HCT116 (cell line): ENCODE measurements at regions not wholly inside any gene's neighbourhood (a gene's known extent, or its start where the extent isn't known, plus 50 kb on each side); places are given as distances from the start of the nearest gene placed in this dataset.

Experiments
- ATAC-seq: fragments of 200-7000 bp; cut with Tn5 transposase; 2 replicates; pipeline ENCODE4 v1.9.1; 2020; ENCODE audit warnings: mild to moderate bottlenecking, moderate library complexity
- BruUV-seq: library from RNA; stranded (reverse); fragments of 400-500 nt; replicated peaks from 2 replicates; lab custom pipeline; 2021; lab: Mats Ljungman, UMichigan
- CTCF ChIA-PET: fragments of 300-600 bp; sonication (Branson Sonifier 250); formaldehyde crosslinking; loops from one replicate; lab custom pipeline; 2021; ENCODE audit warnings: antibody characterized with exemption; lab: Charles Lee
- POLR2A ChIA-PET: fragments of 300-600, 350-600 bp; sonication (Branson Sonifier 250); formaldehyde crosslinking; loops from one replicate; lab custom pipeline; 2021; ENCODE audit warnings: antibody characterized with exemption; lab: Charles Lee
- RAD21 ChIA-PET, 2 experiments: fragments of 300-600 bp; sonication (Branson Sonifier 250); formaldehyde crosslinking; loops; one replicate each; lab custom pipeline; 2023; ENCODE audit warnings: low total read pairs in 2 of 2; ENCODE audit not compliant: uncharacterized antibody in 2 of 2, unreplicated experiment in 2 of 2, low non-redundant PET in 1 of 2; lab: Charles Lee
- DNase-seq: peaks from one replicate; pipeline ENCODE4 v3.0.0-alpha.2; 2010; ENCODE audit warnings: low read depth, low spot score
- H2AFZ ChIP-seq: fragments of 200-600 bp; shearing (Covaris generic), sonication (generic); 2 replicates; pipeline ENCODE4 v1.6.1; 2017; ENCODE audit warnings: low read depth, mixed run types, mixed read lengths, antibody characterized with exemption, low read length; ENCODE audit not compliant: poor library complexity, severe bottlenecking
- H3K27ac ChIP-seq: 2 replicates; pipeline ENCODE4 v1.5.1; 2012; ENCODE audit warnings: low read depth, low read length
- H3K27me3 ChIP-seq: fragments of 200-600 bp; sonication (generic); 2 replicates; pipeline ENCODE4 v1.6.1; 2016; ENCODE audit warnings: mixed run types, low read length, mixed read lengths; ENCODE audit not compliant: insufficient read depth
- H3K36me3 ChIP-seq, 2 experiments: fragments of 200-500 bp in 1 of 2; fragments of 200-600 bp in 1 of 2; sonication (Bioruptor generic) in 1 of 2; sonication (generic) in 1 of 2; 2 replicates each; pipeline versions ENCODE4 v1.5.1 to v1.6.1; 2014 to 2016; ENCODE audit warnings: low read length in 2 of 2, inconsistent platforms in 1 of 2, mixed read lengths in 1 of 2, mixed run types in 1 of 2; ENCODE audit not compliant: insufficient read depth in 2 of 2, control insufficient read depth in 1 of 2
- H3K4me1 ChIP-seq, 2 experiments: fragments of 200-600 bp in 1 of 2; sonication (generic) in 1 of 2; 2 replicates each; pipeline versions ENCODE4 v1.5.1 to v1.6.1; 2012 to 2017; ENCODE audit warnings: low read length in 2 of 2, inconsistent platforms in 1 of 2, mild to moderate bottlenecking in 1 of 2, mixed read lengths in 1 of 2, mixed run types in 1 of 2, moderate library complexity in 1 of 2; ENCODE audit not compliant: insufficient read depth in 2 of 2, control insufficient read depth in 1 of 2
- H3K4me2 ChIP-seq: fragments of 200-600 bp; sonication (generic); 2 replicates; pipeline ENCODE4 v1.6.1; 2017; ENCODE audit warnings: mixed run types, low read length, mixed read lengths
- H3K4me3 ChIP-seq, 2 experiments: fragments of 200-600 bp in 1 of 2; sonication (generic) in 1 of 2; replicated peaks in 1 of 2; 2 replicates each; pipeline ENCODE4 v1.5.1; 2011 to 2016; ENCODE audit warnings: low read length in 2 of 2, control low read depth in 1 of 2, low read depth in 1 of 2, mild to moderate bottlenecking in 1 of 2, mixed read lengths in 1 of 2, mixed run types in 1 of 2
- H3K79me2 ChIP-seq: fragments of 200-600 bp; sonication (generic); 2 replicates; pipeline ENCODE4 v1.6.1; 2017; ENCODE audit warnings: mild to moderate bottlenecking, mixed run types, low read length, moderate library complexity, mixed read lengths; ENCODE audit not compliant: insufficient read depth
- H3K9ac ChIP-seq: fragments of 200-600 bp; sonication (generic); 2 replicates; pipeline ENCODE4 v1.6.1; 2016; ENCODE audit warnings: low read length, mixed read lengths
- H3K9me2 ChIP-seq: fragments of 200-600 bp; sonication (generic), shearing (Covaris generic); 2 replicates; pipeline ENCODE4 v1.6.1; 2017; ENCODE audit warnings: mixed run types, mild to moderate bottlenecking, moderate library complexity; ENCODE audit not compliant: insufficient read depth
- H3K9me3 ChIP-seq, 2 experiments: fragments of 200-500 bp in 1 of 2; fragments of 200-600 bp in 1 of 2; sonication (Bioruptor generic) in 1 of 2; sonication (generic) in 1 of 2; 2 replicates each; pipeline ENCODE4 v1.6.1; 2014 to 2017; ENCODE audit warnings: low read length in 2 of 2, mixed read lengths in 2 of 2, inconsistent platforms in 1 of 2, low read depth in 1 of 2, mild to moderate bottlenecking in 1 of 2, mixed run types in 1 of 2, moderate library complexity in 1 of 2; ENCODE audit not compliant: control insufficient read depth in 1 of 2, insufficient read depth in 1 of 2
- H4K20me1 ChIP-seq: fragments of 200-600 bp; sonication (generic), shearing (Covaris generic); 2 replicates; pipeline ENCODE4 v1.6.1; 2017; ENCODE audit warnings: mixed run types, mild to moderate bottlenecking, moderate library complexity; ENCODE audit not compliant: insufficient read depth
- CEBPB ChIP-seq: IDR thresholded peaks from 2 replicates; pipeline ENCODE4 v1.6.1; 2012; ENCODE audit warnings: low read depth
- EGR1 ChIP-seq: IDR thresholded peaks from 2 replicates; pipeline ENCODE4 v1.6.1; 2012; ENCODE audit warnings: low read depth
- ELF1 ChIP-seq: IDR thresholded peaks from 2 replicates; pipeline ENCODE4 v1.6.1; 2012; ENCODE audit warnings: low read depth, borderline replicate concordance
- EZH2 ChIP-seq: fragments of 200-600 bp; sonication (generic); IDR thresholded peaks from 2 replicates; pipeline ENCODE4 v1.6.1; 2017; ENCODE audit warnings: antibody characterized with exemption, mixed run types
- EZH2phosphoT487 ChIP-seq: fragments of 200-600 bp; IDR thresholded peaks from 2 replicates; pipeline ENCODE4 v1.6.1; 2018; ENCODE audit warnings: antibody characterized with exemption, borderline replicate concordance
- JUND ChIP-seq: IDR thresholded peaks from 2 replicates; pipeline ENCODE4 v1.6.1; 2012
- POLR2A ChIP-seq: IDR thresholded peaks from 2 replicates; pipeline ENCODE4 v1.7.0; 2011; ENCODE audit warnings: borderline replicate concordance; ENCODE audit not compliant: insufficient read depth, insufficient read length; ENCODE audit errors: extremely low read depth
- POLR2AphosphoS5 ChIP-seq: IDR thresholded peaks from 2 replicates; pipeline ENCODE4 v1.6.1; 2011; ENCODE audit warnings: mild to moderate bottlenecking, low read depth, low read length, moderate library complexity
- RAD21 ChIP-seq: IDR thresholded peaks from 2 replicates; pipeline ENCODE4 v1.6.1; 2012; ENCODE audit warnings: low read depth, mild to moderate bottlenecking
- SIN3A ChIP-seq: IDR thresholded peaks from 2 replicates; pipeline ENCODE4 v1.6.1; 2012; ENCODE audit warnings: low read depth
- SP1 ChIP-seq: IDR thresholded peaks from 2 replicates; pipeline ENCODE4 v1.6.1; 2012; ENCODE audit warnings: low read depth
- SRF ChIP-seq: IDR thresholded peaks from 2 replicates; pipeline ENCODE4 v1.6.1; 2012; ENCODE audit warnings: low read depth
- TCF7L2 ChIP-seq: IDR thresholded peaks from 2 replicates; pipeline ENCODE4 v1.7.0; 2011; ENCODE audit warnings: borderline replicate concordance, inconsistent platforms; ENCODE audit not compliant: insufficient read depth, insufficient read length; ENCODE audit errors: extremely low read depth
- ZFX ChIP-seq: fragments of 450-650 bp; IDR thresholded peaks from 2 replicates; pipeline ENCODE4 v1.6.1; 2017
- ZNF274 ChIP-seq: fragments of 200-500 bp; sonication (Bioruptor generic); IDR thresholded peaks from 2 replicates; pipeline ENCODE4 v1.6.1; 2014; ENCODE audit warnings: mild to moderate bottlenecking, low read depth, low read length, inconsistent platforms
- intact Hi-C: fragments of 100-400 bp; cut with micrococcal nuclease; formaldehyde crosslinking; loops from 2 replicates; pipeline ENCODE4 v1.10.0; 2022
- TF ChIP-seq, protein P1 (sequence below): IDR thresholded peaks from 2 replicates; pipeline ENCODE4 v1.6.1; 2011; ENCODE audit warnings: mild to moderate bottlenecking, low read length, moderate library complexity; ENCODE audit not compliant: insufficient replicate concordance; ENCODE audit errors: extremely low read depth

DNA sequence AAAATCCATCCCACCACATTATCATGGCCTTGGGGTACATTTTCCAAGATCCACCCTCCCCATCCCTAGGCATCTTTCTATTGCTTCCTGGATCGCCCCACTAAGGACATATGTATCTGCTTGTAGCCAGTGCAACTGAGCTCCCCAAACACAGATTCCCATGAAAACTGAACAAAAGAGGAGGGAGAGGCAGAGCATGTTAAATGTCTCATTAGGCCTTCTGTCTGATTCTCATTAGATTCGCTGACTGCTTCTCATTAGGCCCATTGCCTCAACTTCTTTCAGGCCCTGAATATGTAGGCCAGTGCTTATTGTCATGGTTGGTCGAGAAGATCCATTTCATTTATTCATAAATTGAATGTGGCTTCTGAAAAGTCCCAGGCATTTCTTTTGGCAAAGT lies 698.9 kb downstream of the INHBA start:
- no peaks in the 10 kb centered on the region for H3K36me3 ChIP-seq
- H3K4me3 ChIP-seq = no peak overlapping the region
- H3K4me1 ChIP-seq = peaks cover 16 to 39% of the 10 kb centered on the region in 2 experiments
- RAD21 ChIA-PET = no interaction called here
- H3K27me3 ChIP-seq = no peaks in the 10 kb centered on the region
- DNase-seq (no peak), ATAC-seq (no peak)
- no peak overlapping the region for H3K4me2 ChIP-seq
- no peak for TF ChIP-seq JUND
- no peak for TF ChIP-seq ZNF274
- no peak for TF ChIP-seq TCF7L2
- TF ChIP-seq SRF = no peak
- no peak for TF ChIP-seq EZH2phosphoT487
- TF ChIP-seq POLR2A = no peak
- no peak for TF ChIP-seq RAD21
- no peak overlapping the region for H2AFZ ChIP-seq
- H3K9me2 ChIP-seq = no peaks in the 10 kb centered on the region
- no peaks in the 10 kb centered on the region for H3K9me3 ChIP-seq
- CTCF ChIA-PET = interaction anchor here (0.8 to 1.6 kb wide), 6 partner anchors 21 to 707 kb away, joined by 3 to 14 read pairs (median 4); no protein-coding TSS in a partner anchor
- H4K20me1 ChIP-seq = no peaks in the 10 kb centered on the region
- no peaks in the 10 kb centered on the region for H3K79me2 ChIP-seq
- H3K27ac ChIP-seq = no peak overlapping the region
- no TSS peak for BruUV-seq
- POLR2A ChIA-PET = no interaction called here
- intact Hi-C loops = loop anchor here (5.0 kb wide), 1 partner anchor 693 kb away; no protein-coding TSS in a partner anchor
- H3K9ac ChIP-seq = no peak overlapping the region

DNA sequence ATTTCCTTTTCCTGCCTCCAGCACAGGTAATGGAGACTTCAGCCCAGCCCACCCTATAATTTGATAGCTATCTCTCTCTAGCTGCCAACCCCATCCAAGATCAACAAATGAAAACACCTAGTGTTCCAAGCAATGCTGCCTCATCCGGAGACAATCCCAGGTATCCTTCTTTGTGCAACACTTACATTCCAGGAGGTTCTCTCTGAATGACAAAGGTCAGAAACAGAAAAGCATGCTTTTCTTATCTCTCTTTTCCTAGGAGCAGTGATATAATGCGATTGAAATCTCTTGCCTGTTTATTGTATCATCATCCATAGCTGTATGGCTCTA lies 699.3 kb downstream of the INHBA start:
- no peak overlapping the region for H3K4me3 ChIP-seq
- TF ChIP-seq EZH2phosphoT487 = no peak
- TF ChIP-seq ELF1 = no peak
- TF ChIP-seq RAD21 = no peak
- no peak for TF ChIP-seq SIN3A
- no peak for TF ChIP-seq SP1
- no peak for TF ChIP-seq ZNF274
- TF ChIP-seq, protein P1, sequence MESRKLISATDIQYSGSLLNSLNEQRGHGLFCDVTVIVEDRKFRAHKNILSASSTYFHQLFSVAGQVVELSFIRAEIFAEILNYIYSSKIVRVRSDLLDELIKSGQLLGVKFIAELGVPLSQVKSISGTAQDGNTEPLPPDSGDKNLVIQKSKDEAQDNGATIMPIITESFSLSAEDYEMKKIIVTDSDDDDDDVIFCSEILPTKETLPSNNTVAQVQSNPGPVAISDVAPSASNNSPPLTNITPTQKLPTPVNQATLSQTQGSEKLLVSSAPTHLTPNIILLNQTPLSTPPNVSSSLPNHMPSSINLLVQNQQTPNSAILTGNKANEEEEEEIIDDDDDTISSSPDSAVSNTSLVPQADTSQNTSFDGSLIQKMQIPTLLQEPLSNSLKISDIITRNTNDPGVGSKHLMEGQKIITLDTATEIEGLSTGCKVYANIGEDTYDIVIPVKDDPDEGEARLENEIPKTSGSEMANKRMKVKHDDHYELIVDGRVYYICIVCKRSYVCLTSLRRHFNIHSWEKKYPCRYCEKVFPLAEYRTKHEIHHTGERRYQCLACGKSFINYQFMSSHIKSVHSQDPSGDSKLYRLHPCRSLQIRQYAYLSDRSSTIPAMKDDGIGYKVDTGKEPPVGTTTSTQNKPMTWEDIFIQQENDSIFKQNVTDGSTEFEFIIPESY = no peak
- no peak for TF ChIP-seq POLR2AphosphoS5
- TF ChIP-seq EGR1 = no peak
- TF ChIP-seq CEBPB = no peak
- no peak for TF ChIP-seq SRF
- no peak for TF ChIP-seq ZFX
- no peak for TF ChIP-seq EZH2
- CTCF ChIA-PET = interaction anchor here (0.6 to 1.9 kb wide), 11 partner anchors 8 to 708 kb away, joined by 3 to 14 read pairs (median 4); no protein-coding TSS in a partner anchor
- intact Hi-C loops = loop anchor here (5.0 kb wide), 1 partner anchor 694 kb away; no protein-coding TSS in a partner anchor
- H3K27me3 ChIP-seq = no peaks in the 10 kb centered on the region
- no peaks in the 10 kb centered on the region for H4K20me1 ChIP-seq
- H3K36me3 ChIP-seq = no peaks in the 10 kb centered on the region
- DNase-seq (no peak), ATAC-seq (no peak)
- BruUV-seq = no TSS peak
- H3K27ac ChIP-seq = no peak overlapping the region
- no peak overlapping the region for H2AFZ ChIP-seq
- H3K9ac ChIP-seq = no peak overlapping the region
- no peaks in the 10 kb centered on the region for H3K9me2 ChIP-seq
- peaks cover 16 to 39% of the 10 kb centered on the region in 2 experiments for H3K4me1 ChIP-seq
- RAD21 ChIA-PET = interaction anchor here in 1 of 2 experiments (0.8 kb wide), 1 partner anchor 42 kb away, joined by 4 read pairs; no protein-coding TSS in a partner anchor
- no peaks in the 10 kb centered on the region for H3K79me2 ChIP-seq
- no peaks in the 10 kb centered on the region for H3K9me3 ChIP-seq
- POLR2A ChIA-PET = no interaction called here
- H3K4me2 ChIP-seq = no peak overlapping the region
